SK-N-SH (cell line): ENCODE measurements at regions not wholly inside any gene's neighbourhood (a gene's known extent, or its start where the extent isn't known, plus 50 kb on each side); places are given as distances from the start of the nearest gene placed in this dataset.

Experiments used
- EP300 ChIP-seq, 2 experiments: IDR thresholded peaks; 2 replicates each; pipeline versions ENCODE4 v1.4.0 to v1.6.1; 2012; ENCODE audit warnings: borderline replicate concordance in 1 of 2, low read depth in 1 of 2, low read length in 1 of 2
- JUND ChIP-seq: IDR thresholded peaks from 2 replicates; pipeline ENCODE4 v1.4.0; 2012
- MEF2A ChIP-seq: IDR thresholded peaks from 2 replicates; pipeline ENCODE4 v1.4.0; 2012; ENCODE audit warnings: low read depth, borderline replicate concordance
- POLR2AphosphoS5 ChIP-seq: IDR thresholded peaks from 2 replicates; pipeline ENCODE4 v1.6.1; 2012; ENCODE audit warnings: low read depth, low read length
- RCOR1 ChIP-seq: fragments of 150-350 bp; IDR thresholded peaks from 2 replicates; pipeline ENCODE4 v1.6.1; 2017; ENCODE audit warnings: antibody characterized with exemption, low read length
- RFX5 ChIP-seq: IDR thresholded peaks from 2 replicates; pipeline ENCODE4 v1.6.1; 2012; ENCODE audit warnings: mild to moderate bottlenecking, improper control_type of control experiment, low read length
- TAF1 ChIP-seq: IDR thresholded peaks from 2 replicates; pipeline ENCODE4 v1.6.1; 2012; ENCODE audit warnings: low read depth, mild to moderate bottlenecking, low read length, moderate library complexity, borderline replicate concordance
- YY1 ChIP-seq: IDR thresholded peaks from 2 replicates; pipeline ENCODE4 v1.4.0; 2012; ENCODE audit warnings: low read depth, mild to moderate bottlenecking
- TF ChIP-seq, protein P1 (sequence below): IDR thresholded peaks from 2 replicates; pipeline ENCODE4 v1.6.1; 2012; ENCODE audit warnings: mild to moderate bottlenecking, low read depth, low read length, moderate library complexity
- TF ChIP-seq, protein P2 (sequence below): fragments of 200-600 bp; sonication (generic); IDR thresholded peaks from 2 replicates; pipeline ENCODE4 v1.6.1; 2017; ENCODE audit warnings: antibody characterized with exemption, mild to moderate bottlenecking, moderate library complexity
- TF ChIP-seq, protein P3 (sequence below): fragments of 150-350 bp; IDR thresholded peaks from 2 replicates; pipeline ENCODE4 v1.6.1; 2016; ENCODE audit warnings: mild to moderate bottlenecking, low read depth, low read length

DNA sequence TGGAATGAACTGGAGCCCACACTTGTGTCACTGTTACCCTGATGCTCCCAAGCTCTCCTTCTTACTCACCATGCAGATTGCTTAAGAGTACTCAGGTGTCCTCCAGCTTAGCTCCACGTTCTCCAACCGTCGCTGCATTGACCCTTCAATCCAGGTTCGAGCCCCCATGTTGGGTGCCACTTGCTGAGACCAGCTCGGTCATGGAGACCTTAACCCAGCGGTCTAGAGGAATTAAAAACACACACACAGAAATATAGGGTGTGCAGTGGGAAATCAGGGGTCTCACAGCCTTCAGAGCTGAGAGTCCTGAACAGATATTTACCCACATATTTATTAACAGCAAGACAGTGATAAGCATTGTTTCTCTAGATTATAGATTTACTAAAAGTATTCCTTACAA is 229.1 kb upstream of the APCDD1 start:
- TF ChIP-seq TAF1: no peak
- TF ChIP-seq, protein P1, sequence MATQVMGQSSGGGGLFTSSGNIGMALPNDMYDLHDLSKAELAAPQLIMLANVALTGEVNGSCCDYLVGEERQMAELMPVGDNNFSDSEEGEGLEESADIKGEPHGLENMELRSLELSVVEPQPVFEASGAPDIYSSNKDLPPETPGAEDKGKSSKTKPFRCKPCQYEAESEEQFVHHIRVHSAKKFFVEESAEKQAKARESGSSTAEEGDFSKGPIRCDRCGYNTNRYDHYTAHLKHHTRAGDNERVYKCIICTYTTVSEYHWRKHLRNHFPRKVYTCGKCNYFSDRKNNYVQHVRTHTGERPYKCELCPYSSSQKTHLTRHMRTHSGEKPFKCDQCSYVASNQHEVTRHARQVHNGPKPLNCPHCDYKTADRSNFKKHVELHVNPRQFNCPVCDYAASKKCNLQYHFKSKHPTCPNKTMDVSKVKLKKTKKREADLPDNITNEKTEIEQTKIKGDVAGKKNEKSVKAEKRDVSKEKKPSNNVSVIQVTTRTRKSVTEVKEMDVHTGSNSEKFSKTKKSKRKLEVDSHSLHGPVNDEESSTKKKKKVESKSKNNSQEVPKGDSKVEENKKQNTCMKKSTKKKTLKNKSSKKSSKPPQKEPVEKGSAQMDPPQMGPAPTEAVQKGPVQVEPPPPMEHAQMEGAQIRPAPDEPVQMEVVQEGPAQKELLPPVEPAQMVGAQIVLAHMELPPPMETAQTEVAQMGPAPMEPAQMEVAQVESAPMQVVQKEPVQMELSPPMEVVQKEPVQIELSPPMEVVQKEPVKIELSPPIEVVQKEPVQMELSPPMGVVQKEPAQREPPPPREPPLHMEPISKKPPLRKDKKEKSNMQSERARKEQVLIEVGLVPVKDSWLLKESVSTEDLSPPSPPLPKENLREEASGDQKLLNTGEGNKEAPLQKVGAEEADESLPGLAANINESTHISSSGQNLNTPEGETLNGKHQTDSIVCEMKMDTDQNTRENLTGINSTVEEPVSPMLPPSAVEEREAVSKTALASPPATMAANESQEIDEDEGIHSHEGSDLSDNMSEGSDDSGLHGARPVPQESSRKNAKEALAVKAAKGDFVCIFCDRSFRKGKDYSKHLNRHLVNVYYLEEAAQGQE: no peak
- TF ChIP-seq, protein P2, sequence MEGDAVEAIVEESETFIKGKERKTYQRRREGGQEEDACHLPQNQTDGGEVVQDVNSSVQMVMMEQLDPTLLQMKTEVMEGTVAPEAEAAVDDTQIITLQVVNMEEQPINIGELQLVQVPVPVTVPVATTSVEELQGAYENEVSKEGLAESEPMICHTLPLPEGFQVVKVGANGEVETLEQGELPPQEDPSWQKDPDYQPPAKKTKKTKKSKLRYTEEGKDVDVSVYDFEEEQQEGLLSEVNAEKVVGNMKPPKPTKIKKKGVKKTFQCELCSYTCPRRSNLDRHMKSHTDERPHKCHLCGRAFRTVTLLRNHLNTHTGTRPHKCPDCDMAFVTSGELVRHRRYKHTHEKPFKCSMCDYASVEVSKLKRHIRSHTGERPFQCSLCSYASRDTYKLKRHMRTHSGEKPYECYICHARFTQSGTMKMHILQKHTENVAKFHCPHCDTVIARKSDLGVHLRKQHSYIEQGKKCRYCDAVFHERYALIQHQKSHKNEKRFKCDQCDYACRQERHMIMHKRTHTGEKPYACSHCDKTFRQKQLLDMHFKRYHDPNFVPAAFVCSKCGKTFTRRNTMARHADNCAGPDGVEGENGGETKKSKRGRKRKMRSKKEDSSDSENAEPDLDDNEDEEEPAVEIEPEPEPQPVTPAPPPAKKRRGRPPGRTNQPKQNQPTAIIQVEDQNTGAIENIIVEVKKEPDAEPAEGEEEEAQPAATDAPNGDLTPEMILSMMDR: no peak
- no peak for TF ChIP-seq POLR2AphosphoS5
- TF ChIP-seq RCOR1: no peak
- TF ChIP-seq MEF2A: no peak
- TF ChIP-seq, protein P3, sequence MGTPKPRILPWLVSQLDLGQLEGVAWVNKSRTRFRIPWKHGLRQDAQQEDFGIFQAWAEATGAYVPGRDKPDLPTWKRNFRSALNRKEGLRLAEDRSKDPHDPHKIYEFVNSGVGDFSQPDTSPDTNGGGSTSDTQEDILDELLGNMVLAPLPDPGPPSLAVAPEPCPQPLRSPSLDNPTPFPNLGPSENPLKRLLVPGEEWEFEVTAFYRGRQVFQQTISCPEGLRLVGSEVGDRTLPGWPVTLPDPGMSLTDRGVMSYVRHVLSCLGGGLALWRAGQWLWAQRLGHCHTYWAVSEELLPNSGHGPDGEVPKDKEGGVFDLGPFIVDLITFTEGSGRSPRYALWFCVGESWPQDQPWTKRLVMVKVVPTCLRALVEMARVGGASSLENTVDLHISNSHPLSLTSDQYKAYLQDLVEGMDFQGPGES: no peak
- no peak for TF ChIP-seq EP300 (IDR thresholded peaks at IDR 0.05; ENCODE audit: borderline replicate concordance in 1 of 2, low read depth in 1 of 2, low read length in 1 of 2)
- TF ChIP-seq RFX5: no peak
- TF ChIP-seq JUND: no peak
- TF ChIP-seq YY1: no peak
